Mesothelial cell of epicardium (in vitro differentiated cells): ENCODE measurements at regions not wholly inside any gene's neighbourhood (a gene's known extent, or its start where the extent isn't known, plus 50 kb on each side); places are given as distances from the start of the nearest gene placed in this dataset.

Experiments used
- DNase-seq, 2 experiments: peaks; one replicate each; pipeline ENCODE4 v3.0.0; 2021; ENCODE audit warnings: low spot score in 2 of 2; ENCODE audit not compliant: unreplicated experiment in 2 of 2
- H3K27ac Mint-ChIP-seq: 2 replicates; pipeline ENCODE4 v1.8.0; 2021; ENCODE audit warnings: mixed read lengths
- H3K27me3 Mint-ChIP-seq: 2 replicates; pipeline ENCODE4 v1.8.0; 2021; ENCODE audit warnings: low read depth, mixed read lengths
- H3K36me3 Mint-ChIP-seq: 2 replicates; pipeline ENCODE4 v1.8.0; 2021; ENCODE audit warnings: mixed read lengths
- H3K4me1 Mint-ChIP-seq: 2 replicates; pipeline ENCODE4 v1.8.0; 2021; ENCODE audit warnings: mixed read lengths
- H3K4me3 Mint-ChIP-seq: 2 replicates; pipeline ENCODE4 v1.8.0; 2021; ENCODE audit warnings: mild to moderate bottlenecking, moderate library complexity, mixed read lengths
- H3K9me3 Mint-ChIP-seq: 2 replicates; pipeline ENCODE4 v1.8.0; 2021; ENCODE audit warnings: mixed read lengths
- TF ChIP-seq, protein P1 (sequence below): fragments of 200-600 bp; sonication (generic); IDR thresholded peaks from one replicate; pipeline ENCODE4 v1.5.0; 2021; ENCODE audit warnings: antibody characterized with exemption; ENCODE audit not compliant: unreplicated experiment

DNA sequence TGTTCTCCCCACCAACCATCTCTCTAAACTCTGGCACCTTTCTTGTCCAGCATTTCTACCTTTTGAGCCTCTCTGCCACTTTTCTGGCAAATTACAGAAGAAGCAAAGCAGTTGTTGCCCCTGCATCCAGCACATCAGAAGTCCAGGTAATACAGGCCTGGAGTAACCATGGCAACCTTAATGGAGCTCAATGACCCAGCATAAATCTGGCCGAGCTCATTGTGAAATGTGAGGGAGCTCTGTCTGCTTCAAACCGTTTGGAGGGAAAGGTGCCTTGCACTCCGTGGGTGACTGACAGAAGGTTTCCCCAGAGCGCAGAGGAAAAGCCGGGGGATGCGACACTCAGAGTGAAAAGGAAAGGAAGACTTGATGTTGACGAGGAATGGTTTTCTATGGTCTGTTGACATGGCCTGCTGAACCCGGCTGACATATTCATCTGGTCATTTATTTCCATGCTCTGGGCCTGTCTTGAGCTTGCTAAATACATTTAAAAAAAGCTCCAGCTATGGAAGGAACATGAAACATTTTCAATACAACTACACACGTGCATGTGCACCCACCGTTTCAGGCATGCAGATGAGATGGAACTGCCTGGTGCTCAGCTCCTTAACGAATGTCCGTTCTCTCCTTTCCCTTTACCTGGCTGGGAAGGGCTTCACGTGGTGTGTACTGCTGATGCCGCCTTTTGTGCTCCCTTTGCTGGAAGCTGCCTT is 74.9 kb downstream of the ADRA2A start:
- peaks cover 8% of the 10 kb centered on the region for H3K4me1 Mint-ChIP-seq
- H3K9me3 Mint-ChIP-seq, result no peaks in the 10 kb centered on the region
- TF ChIP-seq, protein P1, sequence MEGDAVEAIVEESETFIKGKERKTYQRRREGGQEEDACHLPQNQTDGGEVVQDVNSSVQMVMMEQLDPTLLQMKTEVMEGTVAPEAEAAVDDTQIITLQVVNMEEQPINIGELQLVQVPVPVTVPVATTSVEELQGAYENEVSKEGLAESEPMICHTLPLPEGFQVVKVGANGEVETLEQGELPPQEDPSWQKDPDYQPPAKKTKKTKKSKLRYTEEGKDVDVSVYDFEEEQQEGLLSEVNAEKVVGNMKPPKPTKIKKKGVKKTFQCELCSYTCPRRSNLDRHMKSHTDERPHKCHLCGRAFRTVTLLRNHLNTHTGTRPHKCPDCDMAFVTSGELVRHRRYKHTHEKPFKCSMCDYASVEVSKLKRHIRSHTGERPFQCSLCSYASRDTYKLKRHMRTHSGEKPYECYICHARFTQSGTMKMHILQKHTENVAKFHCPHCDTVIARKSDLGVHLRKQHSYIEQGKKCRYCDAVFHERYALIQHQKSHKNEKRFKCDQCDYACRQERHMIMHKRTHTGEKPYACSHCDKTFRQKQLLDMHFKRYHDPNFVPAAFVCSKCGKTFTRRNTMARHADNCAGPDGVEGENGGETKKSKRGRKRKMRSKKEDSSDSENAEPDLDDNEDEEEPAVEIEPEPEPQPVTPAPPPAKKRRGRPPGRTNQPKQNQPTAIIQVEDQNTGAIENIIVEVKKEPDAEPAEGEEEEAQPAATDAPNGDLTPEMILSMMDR, result no peak
- peaks cover 33% of the 10 kb centered on the region for H3K27me3 Mint-ChIP-seq
- DNase-seq, result no peak
- no peaks in the 10 kb centered on the region for H3K36me3 Mint-ChIP-seq
- no peak overlapping the region for H3K4me3 Mint-ChIP-seq
- H3K27ac Mint-ChIP-seq, result no peak overlapping the region

DNA sequence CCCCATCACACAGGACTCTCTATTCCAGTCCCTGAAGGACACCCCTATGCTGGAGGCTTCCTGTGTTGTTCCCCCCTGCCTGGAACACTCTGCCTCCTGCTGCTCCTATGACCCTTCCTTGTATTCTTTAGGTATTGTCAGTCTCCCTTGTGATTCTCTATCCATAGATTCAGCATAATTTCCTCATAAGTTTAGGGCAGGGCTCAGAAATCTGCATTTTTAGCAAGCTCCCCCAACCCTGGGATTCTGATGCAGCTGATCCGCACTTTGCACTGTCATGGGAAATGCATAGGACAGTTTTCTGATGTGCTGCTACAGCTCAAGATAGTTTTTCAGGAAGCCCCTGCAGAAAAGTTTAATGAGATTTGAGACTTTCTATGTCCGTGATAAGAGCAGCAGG is 79.9 kb downstream of the ADRA2A start:
- Mint-ChIP-seq H3K36me3 (no peaks in the 10 kb centered on the region), H3K4me3 (no peak overlapping the region), H3K4me1 (peaks cover 3% of the 10 kb centered on the region), H3K27me3 (peaks cover 55% of the 10 kb centered on the region), H3K27ac (no peak overlapping the region), H3K9me3 (no peaks in the 10 kb centered on the region)
- TF ChIP-seq, protein P1, result no peak
- no peak for DNase-seq

DNA sequence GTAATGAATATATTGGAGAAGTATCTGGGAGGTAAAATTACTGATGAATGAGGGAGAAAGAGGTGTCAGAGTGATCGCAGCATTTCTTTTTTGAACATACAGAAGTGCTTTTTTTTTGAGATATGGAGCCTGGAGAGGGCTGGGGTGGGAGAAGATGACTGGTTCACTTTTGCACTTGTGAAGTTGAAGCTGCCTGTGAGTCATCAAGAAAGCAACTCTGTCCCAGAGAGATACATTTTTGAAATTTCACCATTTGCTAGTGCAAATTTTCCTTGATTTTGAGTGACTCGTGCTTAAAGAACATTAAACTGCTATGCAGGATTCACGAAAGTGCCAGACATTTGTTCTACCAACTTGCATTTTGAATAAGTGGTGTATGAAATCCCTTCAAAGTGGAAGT is 81.8 kb downstream of the ADRA2A start:
- Mint-ChIP-seq H3K4me3 (no peak overlapping the region), H3K27ac (no peak overlapping the region), H3K27me3 (peaks cover 63% of the 10 kb centered on the region), H3K36me3 (no peaks in the 10 kb centered on the region), H3K9me3 (no peaks in the 10 kb centered on the region), H3K4me1 (no peaks in the 10 kb centered on the region)
- TF ChIP-seq, protein P1, result no peak
- no peak for DNase-seq

DNA sequence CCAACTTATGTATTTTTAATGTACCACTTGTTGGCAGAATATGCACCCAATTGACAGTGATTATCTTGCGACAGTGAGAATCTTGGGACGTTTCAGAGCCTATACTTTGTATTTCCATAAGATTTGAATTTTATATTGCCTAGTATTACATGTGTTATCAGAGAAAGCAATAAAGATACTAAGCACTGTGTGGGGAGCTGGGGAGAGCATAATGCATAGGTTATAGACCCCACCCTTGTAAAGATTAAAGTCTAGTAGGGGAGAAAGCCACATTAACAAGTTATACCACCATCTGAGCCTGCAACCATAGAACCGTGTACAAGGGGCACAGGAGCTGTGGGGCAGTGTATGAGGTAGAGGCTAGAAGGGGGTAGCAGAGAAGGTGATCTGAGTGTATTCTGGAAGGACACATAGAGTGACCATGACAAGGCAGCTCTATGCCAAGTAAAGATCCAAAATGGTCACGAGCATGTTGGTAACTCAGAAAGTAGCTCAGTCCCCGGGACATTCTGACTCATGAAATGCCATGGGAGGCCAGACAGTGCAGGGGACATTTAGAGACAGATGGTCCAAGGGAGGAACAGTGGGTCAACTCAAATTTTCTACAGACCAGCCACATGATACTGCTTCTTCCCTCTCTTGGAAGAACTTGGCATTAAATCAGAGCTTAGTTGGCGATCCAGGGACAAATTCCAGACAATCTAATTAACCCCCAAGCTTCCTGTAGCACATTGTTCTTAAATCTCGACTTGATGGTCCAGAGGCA is 84.5 kb downstream of the ADRA2A start:
- no peak for DNase-seq
- Mint-ChIP-seq H3K9me3 (peaks cover 9% of the 10 kb centered on the region), H3K27ac (no peak overlapping the region), H3K4me1 (no peaks in the 10 kb centered on the region), H3K36me3 (no peaks in the 10 kb centered on the region), H3K27me3 (peaks cover 46% of the 10 kb centered on the region), H3K4me3 (no peak overlapping the region)
- TF ChIP-seq, protein P1, result no peak

DNA sequence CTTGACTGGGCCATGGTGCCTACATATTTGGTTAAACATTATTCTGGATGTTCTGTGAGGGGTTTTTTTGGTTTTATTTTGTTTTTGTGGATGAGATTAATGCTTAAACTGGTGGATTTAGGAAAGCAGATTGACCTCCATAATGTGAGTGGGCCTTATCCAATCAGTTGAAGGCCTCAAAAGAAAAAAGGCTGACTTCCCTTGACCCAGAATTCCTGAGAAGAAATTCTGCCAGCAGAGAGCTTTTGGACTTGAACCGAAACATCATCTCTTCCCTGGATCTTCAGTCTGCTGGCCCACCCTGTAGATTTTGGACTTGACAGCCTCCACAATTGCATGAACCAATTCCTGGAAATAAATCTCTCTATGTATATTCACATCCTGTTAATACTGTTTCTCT is 94.4 kb downstream of the ADRA2A start:
- H3K27ac Mint-ChIP-seq, result no peak overlapping the region
- H3K4me1 Mint-ChIP-seq, result no peaks in the 10 kb centered on the region
- peaks cover 8% of the 10 kb centered on the region for H3K27me3 Mint-ChIP-seq
- H3K4me3 Mint-ChIP-seq, result no peak overlapping the region
- H3K9me3 Mint-ChIP-seq, result peaks cover 22% of the 10 kb centered on the region
- no peaks in the 10 kb centered on the region for H3K36me3 Mint-ChIP-seq
- no peak for DNase-seq
- TF ChIP-seq, protein P1, result no peak
